Myocyte (in vitro differentiated cells): ENCODE measurements at regions not wholly inside any gene's neighbourhood (a gene's known extent, or its start where the extent isn't known, plus 50 kb on each side); places are given as distances from the start of the nearest gene placed in this dataset.

Experiments used
- DNase-seq: peaks from one replicate; pipeline ENCODE4 v3.0.0-alpha.2; 2012; ENCODE audit warnings: low read depth

DNA sequence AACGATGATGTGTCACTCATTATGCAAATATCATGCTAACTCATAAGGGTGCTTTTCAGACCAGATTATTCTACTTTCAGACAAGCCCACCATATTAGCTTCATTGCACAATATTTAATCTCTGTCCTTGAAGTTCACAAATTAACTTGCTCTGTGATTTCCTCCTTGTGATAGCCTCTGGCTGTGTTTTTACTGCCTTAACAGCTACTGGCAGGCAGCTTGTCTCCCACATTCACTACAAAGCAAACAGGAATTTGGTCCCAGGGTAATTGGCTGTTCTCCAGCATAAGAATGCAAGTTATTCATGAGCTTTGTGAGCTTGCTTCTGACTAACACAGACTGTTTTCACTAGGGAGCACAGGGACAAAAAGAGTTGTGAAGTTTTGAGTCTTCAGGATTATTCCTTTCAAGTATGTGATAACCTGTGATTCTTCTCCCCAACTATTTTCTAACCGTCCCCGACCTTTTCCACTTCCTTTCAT lies 87.9 kb upstream of the HMCN1 start:
- DNase-seq, result peak; percentile 93

- no peak for DNase-seq
These were observed 88.5 kb upstream of the HMCN1 start for GRCh38 chr1:185645686-185646085.

DNA sequence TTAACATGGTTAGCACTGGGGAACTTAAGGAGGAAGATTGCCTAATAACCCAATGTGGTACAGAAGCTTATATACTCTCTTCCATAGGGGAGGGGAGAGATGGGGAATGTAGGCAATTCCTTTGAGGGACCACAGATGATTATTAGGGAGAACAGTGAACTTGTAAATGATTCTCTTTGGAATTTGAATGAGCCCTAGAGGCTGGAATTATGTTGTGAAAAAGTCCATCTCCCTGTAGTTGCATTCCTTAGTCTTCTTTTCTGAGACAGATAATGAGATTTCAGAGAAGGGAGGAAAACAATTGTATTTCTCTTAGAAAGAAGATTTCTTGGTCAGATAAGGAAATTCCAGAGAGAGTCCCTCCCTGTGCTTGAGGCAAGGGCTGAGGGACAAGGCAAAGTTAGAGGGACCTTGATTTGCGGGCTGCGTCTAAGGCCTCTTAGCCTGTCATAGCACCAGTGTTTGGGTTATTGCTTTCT lies 89.0 kb upstream of the HMCN1 start:
- DNase-seq, result no peak

DNA sequence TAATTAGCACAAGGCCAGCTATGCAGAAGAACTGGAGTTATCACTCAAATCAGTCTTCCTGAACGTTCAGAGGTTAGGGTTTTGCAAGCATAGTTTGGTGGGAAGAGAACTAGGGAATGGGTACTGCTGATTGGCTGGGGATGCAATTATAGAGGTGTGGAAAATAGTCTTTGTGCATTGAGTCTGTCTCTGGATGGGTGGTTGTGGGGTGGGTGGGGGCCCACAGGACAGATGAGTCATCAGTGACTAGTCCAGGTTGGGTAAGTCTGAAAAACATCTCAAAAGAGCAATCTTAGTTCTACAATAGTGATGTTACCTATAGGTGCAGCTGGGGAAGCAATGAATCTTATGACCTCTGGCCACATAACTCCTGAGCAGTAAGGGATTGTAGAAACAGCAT lies 89.7 kb upstream of the HMCN1 start:
- DNase-seq, result no peak

DNA sequence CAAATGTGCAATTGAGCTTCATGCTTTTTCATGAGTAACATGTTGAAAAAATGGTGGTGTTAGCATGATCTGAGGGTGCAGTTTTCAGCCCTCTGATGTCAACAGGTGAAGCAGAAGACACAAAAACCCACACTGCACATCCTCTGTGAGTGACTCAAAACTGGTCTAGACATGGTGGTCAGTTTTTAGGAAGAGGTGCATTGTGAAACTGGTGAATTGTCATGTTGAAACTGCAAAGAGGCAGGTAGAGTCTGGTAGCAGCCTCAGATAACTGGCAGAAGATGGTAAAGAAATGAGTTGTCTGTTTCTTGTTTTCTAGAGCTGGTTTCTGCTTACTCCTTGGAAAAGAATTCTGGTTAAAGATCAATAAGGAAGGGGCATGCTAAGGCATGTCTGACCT lies 97.3 kb upstream of the HMCN1 start:
- no peak for DNase-seq

- no peak for DNase-seq
These were observed 99.5 kb upstream of the HMCN1 start for GRCh38 chr1:185634704-185635103.

DNA sequence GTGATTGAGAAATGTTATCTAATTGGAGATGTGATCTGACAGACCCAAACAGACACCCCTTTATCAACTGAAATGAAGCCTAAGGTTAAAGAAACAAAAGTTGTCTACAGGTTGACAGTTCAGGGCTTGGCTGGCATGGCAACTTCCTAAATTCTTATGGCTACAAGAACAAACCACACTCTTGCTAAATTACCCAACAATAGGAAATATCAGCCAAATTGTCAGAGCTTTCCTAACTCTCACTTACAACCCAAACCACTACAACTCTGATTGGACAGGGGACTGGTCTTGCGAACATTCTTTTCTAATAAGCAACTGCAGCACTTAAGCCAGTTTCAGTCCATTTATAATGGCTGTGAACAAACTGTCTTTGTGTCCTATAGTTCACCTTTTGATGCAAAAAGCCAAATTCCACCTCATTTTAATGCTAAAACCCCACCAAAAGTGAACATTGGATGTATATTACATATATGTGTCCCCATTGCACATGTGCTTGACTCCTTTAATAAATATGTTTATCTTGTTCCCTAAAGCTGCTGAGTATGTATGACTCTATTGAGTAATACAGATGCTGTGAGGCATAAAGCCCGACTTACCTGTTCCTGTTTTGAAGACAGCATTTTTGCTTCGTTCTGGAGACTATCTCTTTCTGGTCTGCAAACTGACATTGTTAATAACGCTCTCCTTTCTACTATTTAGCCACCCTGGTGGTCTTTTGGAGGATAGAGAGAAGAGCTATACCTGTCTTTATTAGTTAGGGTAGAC lies 101.3 kb upstream of the HMCN1 start:
- DNase-seq, result peak; percentile 21

GRCh38 chr1:185631843-185632242 lies 102.3 kb upstream of the HMCN1 start:
- DNase-seq, result no peak

DNA sequence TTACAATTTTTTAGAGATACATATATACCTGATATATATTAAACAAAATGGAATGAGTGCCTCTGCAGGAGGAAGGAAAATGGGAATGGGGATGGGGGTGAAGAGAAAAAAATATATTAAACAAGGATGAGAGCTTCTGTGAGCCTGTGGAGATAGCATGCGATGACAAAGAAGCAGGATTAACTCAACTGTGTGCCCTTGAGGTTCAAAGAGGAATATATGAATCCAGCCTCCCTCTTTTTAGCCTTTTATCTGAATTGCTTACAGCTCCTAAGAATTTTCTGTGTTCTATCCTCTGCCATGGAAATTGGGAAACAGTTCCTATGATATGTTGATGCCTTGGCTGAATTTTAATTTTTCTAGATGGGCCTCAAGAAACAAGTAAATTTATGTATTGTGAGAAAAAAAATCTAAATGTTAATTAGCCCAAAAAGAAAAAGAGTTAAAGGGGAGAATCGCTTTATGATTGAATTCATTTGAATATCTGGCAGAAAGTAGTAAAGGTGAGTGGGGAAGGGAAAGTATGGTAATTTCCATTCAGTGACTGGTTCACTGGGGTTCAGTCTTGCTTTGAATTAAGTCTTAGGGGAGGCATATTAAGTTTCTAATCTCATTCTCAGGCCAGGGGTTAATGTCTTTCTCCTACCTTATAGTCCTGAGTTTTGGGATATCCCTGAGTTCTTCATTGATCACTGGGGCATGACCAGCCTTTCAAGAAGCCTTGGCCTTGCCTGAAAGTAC lies 106.3 kb upstream of the HMCN1 start:
- DNase-seq, result no peak

GRCh38 chr1:185627171-185627570 lies 107.0 kb upstream of the HMCN1 start:
- no peak for DNase-seq

DNA sequence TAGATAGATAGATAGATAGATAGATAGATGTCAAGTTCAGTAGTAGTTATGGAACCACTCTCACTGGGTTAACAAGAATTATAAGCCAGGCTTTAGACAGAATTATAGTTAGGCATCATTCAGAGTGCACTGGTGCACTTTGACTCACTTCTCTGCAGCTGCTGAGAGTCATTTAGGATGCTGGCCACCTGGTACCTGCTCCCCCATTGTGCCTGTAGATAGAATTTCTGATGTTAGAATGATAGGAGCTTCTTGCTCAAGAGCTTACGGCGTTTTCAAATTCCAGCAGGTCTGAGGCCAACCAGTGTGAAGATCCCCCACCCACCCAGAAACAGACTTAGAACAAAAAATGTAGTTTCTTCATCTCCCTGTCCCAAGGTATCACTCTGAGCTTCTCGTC lies 107.8 kb upstream of the HMCN1 start:
- DNase-seq, result no peak

DNA sequence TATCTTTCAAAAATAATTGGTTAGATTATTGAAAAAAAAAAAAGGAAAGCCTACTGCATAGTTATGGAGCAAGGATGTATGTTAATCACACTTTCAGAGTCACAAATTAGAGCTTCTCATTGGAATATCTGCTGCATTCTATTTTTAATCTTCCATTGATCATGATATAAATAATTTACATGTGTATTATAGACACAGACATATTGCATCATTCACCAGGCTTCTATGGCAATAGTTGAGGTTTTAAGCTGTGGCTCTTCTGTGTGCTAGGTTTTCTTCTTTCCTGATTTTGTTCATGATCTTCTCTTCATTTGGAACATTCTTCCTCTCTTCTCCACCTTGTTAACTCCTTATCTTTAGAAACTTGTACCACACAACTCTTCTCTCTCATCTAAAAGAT lies 123.2 kb upstream of the HMCN1 start:
- no peak for DNase-seq

DNA sequence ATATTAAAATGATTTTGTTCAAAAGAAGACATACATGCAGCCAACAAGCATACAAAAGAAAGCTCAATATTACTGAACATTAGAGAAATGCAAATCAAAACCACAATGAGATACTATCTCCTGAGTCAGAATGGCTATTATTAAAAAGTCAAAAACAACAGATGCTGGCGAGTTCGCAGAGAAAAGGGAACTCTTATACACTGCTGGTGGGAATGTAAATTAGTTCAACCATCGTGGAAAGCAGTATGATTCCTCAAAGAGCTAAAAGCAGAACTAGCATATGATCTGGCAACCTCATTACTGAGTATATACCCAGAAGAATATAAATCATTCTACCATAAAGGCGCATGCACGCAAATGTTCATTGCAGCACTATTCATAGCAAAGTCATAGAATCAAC lies 126.0 kb upstream of the HMCN1 start:
- DNase-seq, result peak; percentile 30

- DNase-seq, result no peak
These were observed 131.0 kb upstream of the HMCN1 start for GRCh38 chr1:185603158-185603557.

DNA sequence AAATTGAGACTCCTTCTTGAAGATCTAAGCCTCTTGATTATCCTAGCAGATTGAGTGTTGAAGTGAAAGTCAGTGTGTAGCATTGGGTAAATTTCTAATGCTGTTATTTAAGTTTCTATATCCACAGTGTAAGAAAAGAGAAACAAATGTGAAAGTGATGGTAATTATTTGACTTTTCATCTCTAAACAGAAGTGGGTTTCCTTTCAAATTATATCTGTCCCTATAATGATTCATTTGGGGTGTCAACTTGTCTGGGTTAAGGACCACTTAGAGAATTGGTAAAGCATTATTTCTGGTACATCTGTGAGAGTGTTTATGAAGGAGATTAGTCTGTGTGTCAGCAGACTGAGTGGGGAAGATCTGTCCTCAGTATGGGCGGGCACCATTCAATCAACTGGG lies 133.0 kb upstream of the HMCN1 start:
- no peak for DNase-seq

DNA sequence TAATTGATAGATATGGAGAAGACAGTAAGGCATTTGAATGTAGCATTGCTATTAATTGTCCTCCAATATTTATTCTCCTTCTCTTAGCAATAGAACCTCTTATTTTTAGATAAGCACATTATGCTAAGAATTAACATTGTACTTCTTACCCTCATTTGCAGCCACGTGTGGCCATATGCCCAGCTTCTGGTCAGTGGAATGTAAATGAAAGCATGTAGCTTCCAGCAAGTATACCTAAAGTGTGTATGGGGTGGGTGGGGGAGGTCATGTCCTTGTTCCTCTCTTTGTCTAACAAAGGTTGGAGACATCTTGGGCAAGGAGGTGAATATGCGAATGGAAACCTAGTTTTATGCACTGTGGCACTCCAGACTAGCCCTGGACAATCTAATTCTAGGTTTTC lies 133.6 kb upstream of the HMCN1 start:
- DNase-seq, result no peak

GRCh38 chr1:185598332-185598731 lies 135.9 kb upstream of the HMCN1 start:
- no peak for DNase-seq

DNA sequence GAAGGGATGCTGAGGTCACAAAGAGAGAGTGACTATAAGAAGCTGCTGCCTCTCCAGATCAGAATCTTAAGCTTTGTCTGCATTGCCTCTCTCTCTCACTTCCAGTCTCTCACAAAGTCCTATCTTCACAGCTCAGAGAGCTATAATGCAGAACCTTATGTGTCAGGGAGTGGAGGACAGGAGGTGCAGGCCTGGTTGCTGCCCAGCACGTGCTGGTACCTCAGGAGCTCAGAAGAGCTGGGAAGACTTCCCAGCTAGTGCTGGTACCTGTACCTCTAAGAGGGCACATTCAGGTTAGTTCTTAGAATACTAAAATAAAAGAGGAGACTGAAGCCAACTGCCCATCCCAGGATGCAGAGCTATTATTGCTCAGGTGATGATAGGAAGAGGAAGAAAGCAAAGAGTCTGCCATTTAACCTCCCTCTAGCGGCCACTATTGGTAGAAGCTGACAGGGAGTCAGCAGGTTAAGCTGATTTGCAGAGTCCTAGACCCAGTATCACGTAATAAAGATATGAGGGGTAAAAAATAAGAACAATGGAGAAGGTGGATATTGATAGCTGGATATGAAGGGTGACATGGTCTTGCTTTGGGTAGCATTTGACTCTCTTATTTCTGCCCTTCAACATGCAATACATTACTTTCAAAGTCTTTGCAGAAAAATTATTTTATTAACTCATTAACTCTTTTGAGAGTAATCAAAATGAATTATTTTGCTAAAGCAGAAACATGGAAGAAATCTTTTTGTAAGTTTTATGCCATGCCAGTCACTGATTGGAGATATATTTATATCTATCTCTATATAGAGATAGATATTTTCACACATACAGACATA lies 138.1 kb upstream of the HMCN1 start:
- peak; percentile 54 for DNase-seq

- no peak for DNase-seq
These were observed 139.3 kb upstream of the HMCN1 start for GRCh38 chr1:185594786-185595410.

DNA sequence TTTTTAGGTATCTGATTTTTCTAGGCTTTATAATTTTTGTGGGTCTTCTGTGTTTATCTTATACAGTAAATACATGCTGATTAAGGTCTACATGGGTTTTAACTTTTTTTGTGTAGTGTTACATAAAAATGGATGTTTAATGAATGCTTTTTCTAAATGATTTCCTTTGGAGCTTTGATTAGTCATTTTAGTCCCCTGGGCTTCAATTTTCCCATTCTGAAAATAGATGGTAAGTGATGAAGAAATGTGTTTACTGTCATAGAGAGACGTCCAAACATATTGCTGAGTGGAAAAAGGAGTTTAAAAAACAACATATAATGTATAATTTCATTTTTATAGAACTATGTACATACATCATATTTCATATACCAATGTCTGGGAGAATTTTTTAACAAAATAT lies 140.9 kb upstream of the HMCN1 start:
- DNase-seq, result no peak

DNA sequence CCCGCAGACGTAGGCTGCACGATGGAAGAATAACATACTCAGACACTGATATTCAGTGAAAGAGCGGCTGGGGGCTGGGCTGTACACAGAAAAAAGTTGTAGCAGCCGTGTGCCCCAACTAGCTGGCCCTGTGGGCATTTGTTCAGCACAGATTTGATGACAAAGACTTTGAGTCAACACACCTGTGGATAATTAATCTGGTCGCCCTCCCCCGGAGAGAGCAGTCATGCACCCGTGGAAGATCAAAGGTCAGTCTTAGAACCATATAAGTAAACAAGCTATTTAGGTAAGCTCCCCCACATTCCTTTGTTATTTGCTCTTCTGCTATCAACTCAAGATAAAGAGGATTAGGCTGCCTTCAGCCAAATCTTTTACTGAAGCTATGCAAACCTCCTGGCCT lies 148.4 kb upstream of the HMCN1 start:
- DNase-seq, result no peak
